GM21723 (cell line): ENCODE measurements at regions not wholly inside any gene's neighbourhood (a gene's known extent, or its start where the extent isn't known, plus 50 kb on each side); places are given as distances from the start of the nearest gene placed in this dataset.
"Not testable (repeated sequence)": the region's sequence is repeated elsewhere in the genome, so short reads cannot be mapped to it uniquely, and the experiment has no call there.

ENCODE experiments used
- ATAC-seq: cut with Tn5 transposase; IDR thresholded peaks from one replicate; pipeline ENCODE4 v1.9.1; 2021; ENCODE audit warnings: mild to moderate bottlenecking, moderate library complexity; ENCODE audit not compliant: unreplicated experiment

GRCh38 chr13:38415233-38415632 lies 65.6 kb downstream of the UFM1 start:
- ATAC-seq = peak; percentile 99

GRCh38 chr13:38417241-38417640 lies 67.6 kb downstream of the UFM1 start:
- ATAC-seq = no peak

- ATAC-seq = peak; percentile 51
These were observed 68.1 kb downstream of the UFM1 start for GRCh38 chr13:38417727-38418126.

GRCh38 chr13:38418286-38418685 lies 68.6 kb downstream of the UFM1 start:
- no peak for ATAC-seq

GRCh38 chr13:38419312-38419873 lies 69.7 kb downstream of the UFM1 start:
- no peak for ATAC-seq

- no peak for ATAC-seq
These were observed 72.2 kb downstream of the UFM1 start for GRCh38 chr13:38421590-38422560.

GRCh38 chr13:38429916-38430315 lies 80.3 kb downstream of the UFM1 start:
- no peak for ATAC-seq

- no peak for ATAC-seq
These were observed 81.1 kb downstream of the UFM1 start for GRCh38 chr13:38430796-38431195.

- ATAC-seq = no peak
These were observed 91.0 kb downstream of the UFM1 start for GRCh38 chr13:38440666-38441065.

GRCh38 chr13:38444904-38445303 lies 95.3 kb downstream of the UFM1 start:
- ATAC-seq = no peak

- no peak for ATAC-seq
These were observed 103.0 kb downstream of the UFM1 start for GRCh38 chr13:38452656-38453055.

GRCh38 chr13:38462605-38463004 lies 113.0 kb downstream of the UFM1 start:
- no peak for ATAC-seq

GRCh38 chr13:38463048-38463447 lies 113.4 kb downstream of the UFM1 start:
- no peak for ATAC-seq

- ATAC-seq = not testable (repeated sequence)
These were observed 122.8 kb downstream of the UFM1 start for GRCh38 chr13:38472411-38472810.

GRCh38 chr13:38473305-38473704 lies 123.7 kb downstream of the UFM1 start:
- no peak for ATAC-seq

GRCh38 chr13:38477676-38478075 lies 128.0 kb downstream of the UFM1 start:
- ATAC-seq = no peak

- no peak for ATAC-seq
These were observed 134.0 kb downstream of the UFM1 start for GRCh38 chr13:38483623-38484022.

- ATAC-seq = no peak
These were observed 141.0 kb downstream of the UFM1 start for GRCh38 chr13:38490657-38491056.

GRCh38 chr13:38494445-38494844 lies 144.8 kb downstream of the UFM1 start:
- ATAC-seq = no peak

- no peak for ATAC-seq
These were observed 147.3 kb downstream of the UFM1 start for GRCh38 chr13:38496917-38497316.

- no peak for ATAC-seq
These were observed 148.6 kb downstream of the UFM1 start for GRCh38 chr13:38498271-38498670.

GRCh38 chr13:38514575-38514974 lies 164.9 kb downstream of the UFM1 start:
- no peak for ATAC-seq
